GM18519 (cell line): ENCODE measurements at regions not wholly inside any gene's neighbourhood (a gene's known extent, or its start where the extent isn't known, plus 50 kb on each side); places are given as distances from the start of the nearest gene placed in this dataset.

Experiments used
- ATAC-seq: cut with Tn5 transposase; IDR thresholded peaks from one replicate; pipeline ENCODE4 v1.9.1; 2021; ENCODE audit warnings: mild to moderate bottlenecking, moderate library complexity; ENCODE audit not compliant: unreplicated experiment, low FRiP score

GRCh38 chr1:81050390-81050789, 750.3 kb upstream of the ADGRL2 start:
- no peak for ATAC-seq

- ATAC-seq: no peak
These were observed 756.0 kb upstream of the ADGRL2 start for GRCh38 chr1:81044708-81045107.

GRCh38 chr1:81042225-81042624, 758.5 kb upstream of the ADGRL2 start:
- no peak for ATAC-seq

- ATAC-seq: no peak
These were observed 766.4 kb upstream of the ADGRL2 start for GRCh38 chr1:81034291-81034690.

GRCh38 chr1:81032973-81033425, 767.7 kb upstream of the ADGRL2 start:
- ATAC-seq: no peak

GRCh38 chr1:81032374-81032773, 768.4 kb upstream of the ADGRL2 start:
- ATAC-seq: no peak

- no peak for ATAC-seq
These were observed 770.3 kb upstream of the ADGRL2 start for GRCh38 chr1:81030441-81030840.

GRCh38 chr1:81029266-81029665, 771.5 kb upstream of the ADGRL2 start:
- ATAC-seq: no peak

GRCh38 chr1:81023187-81023724, 777.5 kb upstream of the ADGRL2 start:
- no peak for ATAC-seq

GRCh38 chr1:81021134-81021533, 779.6 kb upstream of the ADGRL2 start:
- ATAC-seq: no peak

- no peak for ATAC-seq
These were observed 780.2 kb upstream of the ADGRL2 start for GRCh38 chr1:81020506-81020905.

- ATAC-seq: no peak
These were observed 790.6 kb upstream of the ADGRL2 start for GRCh38 chr1:81010126-81010525.

GRCh38 chr1:81008293-81008692, 792.4 kb upstream of the ADGRL2 start:
- ATAC-seq: no peak

- ATAC-seq: no peak
These were observed 793.7 kb upstream of the ADGRL2 start for GRCh38 chr1:81007024-81007423.

GRCh38 chr1:81006502-81006901, 794.2 kb upstream of the ADGRL2 start:
- ATAC-seq: no peak

GRCh38 chr1:81004011-81004410, 796.7 kb upstream of the ADGRL2 start:
- ATAC-seq: no peak

GRCh38 chr1:80994934-80995333, 805.8 kb upstream of the ADGRL2 start:
- ATAC-seq: no peak

GRCh38 chr1:80994038-80994437, 806.7 kb upstream of the ADGRL2 start:
- ATAC-seq: no peak

GRCh38 chr1:80993154-80993980, 807.4 kb upstream of the ADGRL2 start:
- no peak for ATAC-seq

- ATAC-seq: no peak
These were observed 811.3 kb upstream of the ADGRL2 start for GRCh38 chr1:80989455-80989854.

- ATAC-seq: no peak
These were observed 811.8 kb upstream of the ADGRL2 start for GRCh38 chr1:80988926-80989325.

- no peak for ATAC-seq
These were observed 812.9 kb upstream of the ADGRL2 start for GRCh38 chr1:80987824-80988223.
